ENCODE measurements at regions not wholly inside any gene's neighbourhood (a gene's known extent, or its start where the extent isn't known, plus 50 kb on each side); places are given as distances from the start of the nearest gene placed in this dataset.
"Not testable (repeated sequence)": the region's sequence is repeated elsewhere in the genome, so short reads cannot be mapped to it uniquely, and the experiment has no call there.

- no peak for DNase-seq
Observed at GRCh38 chr7:69254643-69255042, 343.6 kb upstream of the AUTS2 start.

DNA sequence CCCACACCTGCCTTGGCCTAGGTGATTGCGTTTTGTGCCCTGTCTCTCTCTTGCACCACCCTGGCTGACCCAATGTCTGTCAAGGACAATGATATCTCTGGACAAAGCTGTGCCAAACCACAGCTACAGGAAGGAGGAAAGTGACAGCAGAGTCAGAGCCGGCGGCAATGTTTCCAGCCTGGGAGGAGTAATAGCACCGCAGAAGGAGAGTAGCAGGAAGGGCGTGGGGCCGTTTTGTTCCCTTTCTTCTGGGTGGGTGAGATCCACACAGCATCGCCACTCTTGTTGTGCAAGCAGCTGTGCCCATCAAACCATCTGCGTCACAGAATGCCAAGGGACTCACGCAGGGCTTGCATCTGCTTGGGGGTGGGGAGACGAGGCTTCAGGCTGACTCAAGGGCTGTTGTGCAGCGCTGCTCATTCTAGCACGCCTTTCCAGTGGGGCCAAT lies 341.6 kb upstream of the AUTS2 start:
- peak in 41 of 56 donors; percentile 3 to 68 (median 31) for DNase-seq

DNA sequence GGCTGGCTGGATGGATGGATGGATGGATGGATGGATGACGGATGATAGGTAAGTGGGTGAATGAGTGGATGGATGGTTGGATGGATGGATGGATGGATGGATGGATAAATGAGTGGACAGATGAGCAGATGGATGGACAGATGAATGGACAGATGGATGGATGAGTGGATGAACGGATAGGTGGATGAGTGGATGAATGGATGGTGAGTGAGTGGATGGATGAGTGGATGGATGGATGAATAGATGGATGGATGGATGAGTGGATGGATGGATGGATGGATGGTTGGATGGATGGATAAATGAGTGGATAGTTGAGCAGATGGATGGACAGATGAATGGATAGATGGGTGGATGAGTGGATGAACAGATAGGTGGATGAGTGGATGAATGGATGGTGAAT lies 340.7 kb upstream of the AUTS2 start:
- no peak for DNase-seq

DNA sequence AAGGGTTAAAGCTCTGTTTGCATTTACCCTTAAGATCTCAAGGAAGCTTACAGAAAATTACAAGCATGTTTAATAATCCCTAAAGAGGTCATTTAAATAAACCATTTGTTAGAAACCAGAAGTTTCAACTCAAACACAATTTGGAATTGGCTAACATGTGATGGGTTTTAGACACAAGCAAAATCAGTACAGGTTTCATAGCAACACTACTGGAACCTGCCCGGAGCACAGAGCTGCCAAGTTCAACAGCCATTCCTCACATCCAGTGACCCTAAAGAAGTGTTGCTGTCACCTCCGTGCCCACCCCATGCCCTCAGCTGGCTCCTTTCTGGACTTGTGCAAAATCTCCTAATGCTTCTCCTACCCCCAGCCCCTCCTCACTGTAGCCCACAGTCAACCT lies 338.8 kb upstream of the AUTS2 start:
- no peak for DNase-seq

- DNase-seq = no peak
Observed at GRCh38 chr7:69260023-69260422, 338.3 kb upstream of the AUTS2 start.

DNA sequence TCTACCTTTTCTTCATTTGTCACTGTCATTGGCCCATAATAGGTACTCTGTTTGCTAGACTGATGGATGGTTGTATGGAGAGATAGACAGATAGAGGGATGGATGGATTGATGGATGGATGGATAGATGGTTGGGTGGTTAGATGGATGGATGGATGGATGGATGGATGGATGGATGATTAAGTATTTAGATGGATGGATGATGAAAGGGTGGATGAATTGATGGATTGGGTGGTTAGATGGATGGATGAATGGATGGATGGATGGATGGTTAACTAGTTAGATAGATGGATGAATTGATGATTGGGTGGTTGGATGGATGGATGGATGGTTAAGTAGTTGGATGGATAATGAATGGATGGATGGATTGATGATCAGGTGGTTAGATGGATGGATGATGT lies 334.7 kb upstream of the AUTS2 start:
- no peak for DNase-seq

DNA sequence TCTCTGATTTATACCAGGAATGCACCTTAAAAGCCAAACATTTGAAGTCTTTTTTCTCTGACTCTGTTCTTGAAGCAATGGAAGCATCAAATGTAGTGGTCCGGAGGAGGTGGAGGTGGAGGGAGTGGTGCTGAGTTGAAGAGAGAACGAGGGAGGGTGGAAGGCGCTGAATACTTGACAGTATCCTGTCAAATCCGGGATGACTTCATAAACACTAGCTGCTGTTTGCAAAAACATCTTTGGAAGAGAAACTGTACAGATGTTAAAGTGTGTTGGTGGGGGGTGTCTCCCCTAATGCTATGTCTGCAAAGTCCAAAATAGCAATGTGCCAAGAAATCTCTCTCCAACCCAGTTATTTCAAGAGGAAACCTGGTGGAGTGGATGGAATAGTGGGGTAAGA lies 328.5 kb upstream of the AUTS2 start:
- DNase-seq = no peak

DNA sequence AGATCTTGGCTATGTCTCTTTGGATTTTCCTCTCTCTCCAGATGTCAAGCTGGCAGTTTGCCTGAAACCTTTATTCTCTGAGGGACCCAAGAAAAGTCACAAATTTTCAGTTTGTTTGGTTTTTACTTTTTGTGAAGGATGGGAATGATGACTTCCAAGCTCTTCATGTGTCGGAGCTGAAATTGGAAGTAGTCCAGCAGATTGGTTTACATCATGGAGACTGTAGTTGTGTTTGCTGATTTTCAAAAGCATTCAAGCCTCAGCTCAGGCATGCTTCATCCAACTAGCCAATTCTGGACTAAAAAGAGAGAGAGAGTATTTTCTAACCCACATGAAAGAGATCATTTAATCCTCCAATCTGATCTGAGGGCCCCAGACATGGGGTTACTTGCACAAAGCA lies 326.2 kb upstream of the AUTS2 start:
- DNase-seq = no peak

DNA sequence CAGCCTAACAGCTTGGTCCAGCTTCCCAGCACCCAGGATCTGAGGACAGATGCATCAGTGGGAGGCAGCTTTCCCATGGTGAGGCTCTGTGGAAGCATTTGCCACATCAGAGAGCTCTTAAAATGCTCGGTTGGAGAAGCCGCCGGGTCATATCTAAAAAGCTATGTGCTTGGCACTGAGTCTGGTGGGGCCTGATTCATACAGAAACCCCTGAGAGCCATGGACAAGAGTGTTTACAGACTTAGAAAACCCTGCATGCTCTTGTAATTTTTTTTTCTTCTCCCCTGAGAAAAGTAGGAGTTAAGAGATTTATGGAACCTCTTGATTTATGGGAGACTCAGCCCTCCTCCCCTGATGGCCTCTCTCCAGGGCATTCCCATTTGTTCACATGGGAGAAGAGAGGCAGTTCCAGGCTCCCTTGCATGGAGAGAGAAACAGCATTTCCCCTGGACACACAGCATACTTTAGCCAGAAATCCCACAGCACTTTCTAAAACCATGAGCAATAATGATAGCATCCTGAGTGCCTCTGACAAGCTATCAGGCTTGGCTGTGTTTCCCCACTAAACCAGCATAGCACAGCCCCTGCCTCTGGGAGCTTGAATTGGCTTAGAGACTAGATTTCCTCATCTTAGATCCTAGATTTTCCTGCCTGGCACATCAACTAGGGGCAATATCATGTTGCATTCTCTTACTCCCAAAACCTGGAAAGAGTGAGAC lies 322.1 kb upstream of the AUTS2 start:
- DNase-seq = peak in 5 of 56 donors; percentile 1 to 15 (median 2)

DNA sequence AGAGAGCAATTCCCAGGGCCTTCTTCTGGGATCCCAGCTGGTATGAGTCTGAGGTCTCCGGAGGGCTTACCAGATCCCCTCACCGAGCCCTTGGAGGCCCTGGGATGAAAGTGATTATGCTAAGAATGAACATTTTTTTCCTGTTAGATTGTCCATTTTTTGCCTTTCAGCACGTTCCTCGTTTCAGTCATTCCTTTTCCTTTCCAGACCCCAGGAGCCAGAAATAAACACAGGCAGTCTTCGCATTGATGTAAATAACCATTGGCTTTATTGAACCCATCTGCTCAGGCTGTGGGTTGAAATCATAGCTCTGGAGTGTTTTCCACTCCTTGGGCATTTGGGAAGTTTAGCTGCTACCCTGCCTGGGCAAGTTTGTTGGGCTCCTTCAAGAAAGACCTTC lies 320.9 kb upstream of the AUTS2 start:
- no peak for DNase-seq

- DNase-seq = no peak
Observed at GRCh38 chr7:69282946-69283345, 315.3 kb upstream of the AUTS2 start.

GRCh38 chr7:69283421-69283820 lies 314.9 kb upstream of the AUTS2 start:
- peak in 34 of 56 donors; percentile 3 to 65 (median 21) for DNase-seq

DNA sequence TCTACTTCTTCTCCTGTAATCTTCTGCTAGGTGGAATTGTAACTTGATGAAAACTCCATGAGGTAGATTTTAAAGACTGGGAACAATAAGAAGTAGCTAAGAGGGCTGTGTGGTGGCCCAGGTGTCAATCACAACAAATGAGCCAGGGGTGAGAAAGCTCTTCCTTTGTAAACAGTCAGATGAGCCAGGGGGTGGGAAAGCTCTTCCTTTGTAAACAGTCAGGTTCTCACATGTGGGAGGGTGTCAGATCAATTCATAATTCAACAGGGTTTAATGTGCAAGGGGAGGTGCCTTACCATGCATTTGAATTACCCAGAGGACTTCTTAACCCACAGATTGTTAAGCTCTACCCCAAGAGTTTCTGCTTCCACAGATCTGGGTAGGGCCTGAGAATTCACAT lies 312.4 kb upstream of the AUTS2 start:
- DNase-seq = no peak

DNA sequence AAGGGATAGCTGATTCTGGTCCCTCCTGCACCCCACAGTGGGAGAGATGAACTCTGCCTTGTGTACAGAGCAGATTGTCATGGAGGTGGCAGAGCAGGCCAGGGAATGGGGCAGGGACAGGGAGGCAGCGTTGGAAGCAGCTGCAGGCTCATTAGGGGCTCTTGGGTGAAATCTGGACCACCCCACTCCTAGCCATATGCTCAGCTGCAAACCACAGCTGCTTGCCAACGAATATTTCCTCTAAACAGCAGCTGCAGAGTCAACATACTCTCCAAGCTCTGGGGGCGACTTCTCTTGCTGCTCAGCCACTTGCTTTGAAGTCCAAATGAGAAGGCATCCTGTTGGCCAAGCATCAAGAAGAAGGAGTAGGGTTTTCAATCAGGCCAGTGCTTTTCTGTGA lies 302.3 kb upstream of the AUTS2 start:
- no peak for DNase-seq

GRCh38 chr7:69301253-69301652 lies 297.0 kb upstream of the AUTS2 start:
- no peak for DNase-seq

DNA sequence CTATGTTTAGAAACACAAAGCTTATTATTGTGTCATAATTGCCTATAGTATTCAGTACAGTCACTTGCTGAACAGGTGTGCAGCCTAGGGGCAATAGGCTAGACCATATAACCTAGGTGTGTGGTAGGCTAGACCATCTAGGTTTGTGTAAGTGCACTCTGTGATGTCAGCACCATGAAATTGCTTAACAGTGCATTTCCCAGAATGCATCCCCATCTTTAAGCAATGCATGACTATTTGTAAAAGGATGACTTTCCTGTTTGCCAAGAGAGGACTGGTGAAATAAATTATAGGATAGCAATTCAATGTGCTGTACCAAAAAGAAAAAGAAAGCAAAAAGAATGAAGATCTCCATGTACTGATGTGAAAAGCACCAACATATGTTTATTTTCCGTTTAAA lies 288.7 kb upstream of the AUTS2 start:
- no peak for DNase-seq

- DNase-seq = no peak
Observed at GRCh38 chr7:69311489-69311888, 286.8 kb upstream of the AUTS2 start.

DNA sequence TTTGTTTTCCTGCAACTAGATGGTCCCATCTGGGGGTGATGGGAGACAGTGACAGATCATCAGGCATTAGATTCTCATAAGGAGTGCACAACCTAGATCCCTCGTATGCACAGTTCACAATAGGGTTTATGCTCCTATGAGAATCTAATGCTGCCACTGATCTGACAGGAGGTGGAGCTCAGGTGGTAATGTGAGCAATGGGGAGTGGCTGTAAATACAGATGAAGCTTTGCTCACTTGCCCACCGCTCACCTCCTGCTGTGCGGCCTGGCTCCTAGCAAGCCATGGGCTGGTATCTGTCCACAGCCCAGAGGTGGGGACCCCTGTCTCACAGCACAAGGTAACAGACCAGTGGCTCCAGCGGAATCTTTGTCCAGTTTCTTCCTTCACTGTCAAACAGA lies 284.4 kb upstream of the AUTS2 start:
- DNase-seq = not testable (repeated sequence)

DNA sequence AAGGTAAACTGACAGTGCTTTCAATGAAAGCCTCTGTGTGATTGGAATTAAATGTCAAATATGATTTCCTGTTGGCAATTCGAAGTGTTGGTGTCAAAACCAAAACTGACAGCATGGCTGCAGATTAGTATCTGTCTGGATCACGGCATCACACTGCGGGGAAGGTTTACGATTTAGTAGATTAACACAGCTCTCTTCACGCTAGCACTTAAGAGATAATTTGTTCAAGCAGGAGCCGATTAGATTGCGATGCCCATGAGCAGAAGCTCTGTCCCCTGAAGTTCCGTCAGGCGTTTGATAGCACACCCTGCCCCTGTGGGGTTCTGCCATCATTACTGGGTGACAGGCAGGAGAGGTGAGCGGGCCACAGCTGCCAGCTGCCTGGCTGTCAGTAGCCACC lies 279.5 kb upstream of the AUTS2 start:
- DNase-seq = no peak

- DNase-seq = no peak
Observed at GRCh38 chr7:69328516-69328915, 269.8 kb upstream of the AUTS2 start.

- no peak for DNase-seq
Observed at GRCh38 chr7:69334701-69335100, 263.6 kb upstream of the AUTS2 start.

GRCh38 chr7:69335331-69335730 lies 262.9 kb upstream of the AUTS2 start:
- no peak for DNase-seq

DNA sequence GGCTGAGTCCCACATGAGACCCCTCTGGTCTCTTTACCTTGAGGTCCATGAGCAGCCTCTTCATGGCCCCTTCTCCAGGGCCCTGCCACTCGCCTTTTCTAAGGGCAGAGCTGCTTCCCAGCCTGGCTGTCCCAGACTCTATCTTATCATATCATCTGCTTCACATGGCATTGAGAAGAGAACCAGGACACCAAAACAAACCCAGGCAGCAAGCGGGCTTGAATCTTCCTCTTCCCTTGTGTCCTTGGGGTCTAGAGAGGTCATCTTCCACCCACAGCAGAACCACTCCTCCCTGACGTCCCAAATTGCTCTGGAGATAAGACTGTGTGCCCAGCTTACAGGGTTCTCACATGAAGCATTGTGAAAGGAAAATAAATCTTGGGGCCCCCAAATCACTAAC lies 261.3 kb upstream of the AUTS2 start:
- DNase-seq = no peak

- DNase-seq = no peak
Observed at GRCh38 chr7:69338144-69338543, 260.1 kb upstream of the AUTS2 start.

Data from amygdala (tissue), 56 donors.